ENCODE measurements at regions not wholly inside any gene's neighbourhood (a gene's known extent, or its start where the extent isn't known, plus 50 kb on each side); places are given as distances from the start of the nearest gene placed in this dataset.

- TF ChIP-seq JUNB (IDR thresholded peaks at IDR 0.05; ENCODE audit: unreplicated experiment) (no peak), ETS1 (IDR thresholded peaks at IDR 0.05) (no peak), CREB1 (CRISPR knock-in tag; IDR thresholded peaks at IDR 0.05; ENCODE audit: low read depth) (no peak), STAT1 (IDR thresholded peaks at IDR 0.05; ENCODE audit: unreplicated experiment) (no peak), ZNF114 (CRISPR knock-in tag; IDR thresholded peaks at IDR 0.05) (no peak), NANOG (IDR thresholded peaks at IDR 0.05; ENCODE audit: borderline replicate concordance) (no peak)
Measured at GRCh38 chr21:16194095-16194787, 464.5 kb downstream of the USP25 start (continued).

GRCh38 chr21:16194788-16195537 is 465.2 kb downstream of the USP25 start:
- ATAC-seq (no peak), DNase-seq (ENCODE audit: low spot score) (no peak)
- Histone ChIP-seq H3K27me3 (ENCODE audit: insufficient read depth) (no peaks in the 10 kb centered on the region), H3K36me3 (ENCODE audit: insufficient read depth) (no peaks in the 10 kb centered on the region), H3K9me2 (ENCODE audit: insufficient read depth) (no peaks in the 10 kb centered on the region), H3K27ac (ENCODE audit: low read depth) (no peak overlapping the region), H3K4me2 (no peak overlapping the region), H3K4me1 (ENCODE audit: insufficient read depth) (peaks cover 11% of the 10 kb centered on the region), H3K4me3 (no peak overlapping the region), H4K20me1 (replicated peaks; ENCODE audit: insufficient read depth) (no peaks in the 10 kb centered on the region), H3K79me2 (replicated peaks; ENCODE audit: insufficient read depth) (no peaks in the 10 kb centered on the region), H3F3A (replicated peaks; ENCODE audit: low read depth) (no peaks in the 10 kb centered on the region), H2AFZ (no peak overlapping the region)
- Mint-ChIP-seq H3K9me3 (peaks cover 4% of the 10 kb centered on the region; the same call in 2 of the 3 replicates), H3K27ac (no peak overlapping the region), H3K27me3 (ENCODE audit: insufficient read depth, low read depth, poor library complexity) (peaks cover 2% of the 10 kb centered on the region), H3K4me1 (peaks cover 14% of the 10 kb centered on the region; the same call in 2 of the 3 replicates), H3K36me3 (ENCODE audit: low read depth) (no peaks in the 10 kb centered on the region), H3K4me3 (no peak overlapping the region)
- no peak for TF ChIP-seq EZH2 (IDR thresholded peaks at IDR 0.05; ENCODE audit: low read depth, unreplicated experiment)
- TF ChIP-seq CTCF (conservative IDR thresholded peaks at IDR 0.05; ENCODE audit: low read depth in 2 of 2), result no peak
- no peak for TF ChIP-seq REST (IDR thresholded peaks at IDR 0.05; ENCODE audit: unreplicated experiment)

Measured in GM23338 (cell line).